IPS-18c (cell line): ENCODE measurements at regions not wholly inside any gene's neighbourhood (a gene's known extent, or its start where the extent isn't known, plus 50 kb on each side); places are given as distances from the start of the nearest gene placed in this dataset.

Source experiments
- H3K4me3 ChIP-seq: 2 replicates; pipeline ENCODE4 v1.7.0; 2013; ENCODE audit warnings: low read depth, mild to moderate bottlenecking, low read length, moderate library complexity; ENCODE audit not compliant: insufficient read depth
- H3K9me3 ChIP-seq: one replicate; pipeline ENCODE4 v1.6.1; 2013; ENCODE audit warnings: mild to moderate bottlenecking, low read length, moderate library complexity; ENCODE audit not compliant: control insufficient read depth, insufficient read depth

GRCh38 chr14:99064262-99064954 lies 207.6 kb downstream of the BCL11B start:
- H3K9me3 ChIP-seq, result peaks cover 4% of the 10 kb centered on the region
- H3K4me3 ChIP-seq, result no peak overlapping the region

- peaks cover 4% of the 10 kb centered on the region for H3K9me3 ChIP-seq
These were observed 206.4 kb downstream of the BCL11B start for GRCh38 chr14:99065551-99065950.

GRCh38 chr14:99066378-99066777 lies 205.6 kb downstream of the BCL11B start:
- Histone ChIP-seq H3K4me3 (no peak overlapping the region), H3K9me3 (peaks cover 4% of the 10 kb centered on the region)

More at GRCh38 chr14:99065551-99065950, 206.4 kb downstream of the BCL11B start:
- H3K4me3 ChIP-seq, result no peak overlapping the region

DNA sequence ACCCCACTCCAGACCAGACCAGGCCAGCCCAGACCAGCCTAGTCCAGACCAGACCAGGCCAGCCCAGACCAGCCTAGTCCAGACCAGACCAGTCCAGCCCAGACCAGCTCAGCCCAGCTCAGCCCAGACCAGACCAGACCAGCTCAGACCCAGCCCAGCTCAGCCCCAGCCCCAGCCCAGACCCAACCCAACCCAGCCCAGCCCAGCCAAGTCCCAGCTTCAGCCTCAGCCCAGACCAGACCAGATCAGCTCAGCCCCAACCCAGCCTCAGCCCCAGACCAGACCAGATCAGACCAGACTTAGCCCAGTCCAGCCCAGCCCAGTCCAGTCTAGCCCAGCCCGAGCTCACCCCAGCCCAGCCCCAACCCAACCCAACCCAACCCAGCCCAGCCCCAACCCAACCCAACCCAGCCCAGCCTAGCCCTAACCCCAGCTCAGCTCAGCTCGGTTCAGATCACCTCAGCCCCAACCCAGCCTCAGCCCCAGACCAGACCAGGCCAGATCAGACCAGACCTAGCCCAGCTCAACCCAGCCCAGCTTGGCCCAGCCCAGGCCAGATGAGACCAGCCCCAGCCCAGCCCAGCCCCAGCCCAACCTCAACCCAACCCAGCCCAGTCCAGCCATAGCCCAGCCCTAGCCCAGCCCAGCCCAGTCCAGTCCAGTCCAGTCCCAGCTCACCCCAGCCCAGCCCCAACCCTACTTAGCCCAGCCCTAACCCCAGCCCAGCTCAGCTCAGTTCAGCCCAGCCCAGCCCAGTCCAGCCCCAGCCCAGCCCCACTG lies 204.7 kb downstream of the BCL11B start:
- Histone ChIP-seq H3K9me3 (peaks cover 4% of the 10 kb centered on the region), H3K4me3 (no peak overlapping the region)

GRCh38 chr14:99067927-99068326 lies 204.1 kb downstream of the BCL11B start:
- Histone ChIP-seq H3K4me3 (no peak overlapping the region), H3K9me3 (peaks cover 4% of the 10 kb centered on the region)

DNA sequence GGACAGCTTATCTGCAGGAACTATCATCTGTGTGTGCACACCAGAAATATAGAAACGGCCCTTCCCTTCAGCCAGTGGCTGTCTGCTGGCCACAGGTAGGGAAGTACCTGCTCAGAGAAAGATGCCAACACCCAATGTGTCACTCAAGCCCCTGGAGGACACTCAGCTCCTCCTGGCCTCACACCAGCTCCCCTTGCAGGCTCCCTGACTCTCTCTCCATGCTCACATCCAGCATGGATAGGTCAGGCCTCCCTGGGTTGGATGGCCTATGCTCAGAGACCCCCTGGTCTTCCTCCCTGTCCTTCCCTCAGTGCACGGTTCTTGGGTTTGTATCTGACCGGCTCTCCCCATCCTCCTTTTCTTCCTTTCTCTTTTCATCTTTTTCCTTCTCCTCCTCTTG lies 202.1 kb downstream of the BCL11B start:
- no peak overlapping the region for H3K4me3 ChIP-seq
- peaks cover 4% of the 10 kb centered on the region for H3K9me3 ChIP-seq

GRCh38 chr14:99072433-99072832 lies 199.6 kb downstream of the BCL11B start:
- H3K4me3 ChIP-seq, result no peak overlapping the region
- no peaks in the 10 kb centered on the region for H3K9me3 ChIP-seq

DNA sequence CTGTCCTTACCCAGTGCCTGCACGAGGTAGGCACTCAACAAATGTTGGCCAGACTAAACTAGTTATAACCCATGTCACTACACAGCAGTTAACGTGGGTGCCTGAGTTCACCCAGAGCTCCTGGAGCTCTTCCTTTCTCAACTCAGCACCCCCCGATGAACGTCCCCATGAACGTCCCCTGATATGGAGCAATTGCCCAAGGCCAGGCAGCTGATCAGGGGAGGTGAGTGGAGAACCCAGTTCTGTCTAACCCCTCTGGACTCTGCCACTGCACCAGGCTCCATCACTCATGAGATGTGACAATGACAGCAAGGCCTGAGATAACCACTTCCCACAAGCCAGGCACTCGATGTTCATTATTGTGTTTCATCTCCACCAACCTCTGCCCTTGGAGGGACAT lies 199.0 kb downstream of the BCL11B start:
- H3K9me3 ChIP-seq, result no peaks in the 10 kb centered on the region
- no peak overlapping the region for H3K4me3 ChIP-seq

DNA sequence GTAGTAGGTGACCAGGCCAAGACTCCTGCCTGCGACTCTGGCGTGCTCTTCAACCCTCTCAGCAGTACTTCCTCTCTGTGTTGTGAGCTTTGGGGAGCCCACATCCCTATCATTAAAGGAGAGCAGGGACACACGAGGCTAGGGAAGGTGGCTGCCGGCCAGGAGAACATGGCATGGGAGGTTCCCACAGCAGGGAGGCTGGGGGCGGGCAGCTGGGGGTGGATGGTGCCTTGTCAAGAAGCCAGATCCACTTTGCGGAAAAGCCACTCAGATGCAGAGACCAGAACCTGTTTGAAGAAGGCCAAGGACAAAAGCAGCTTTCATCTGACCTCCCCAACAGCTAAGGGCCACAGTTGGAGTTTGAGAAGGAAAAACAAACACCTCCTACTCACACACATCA lies 198.6 kb downstream of the BCL11B start:
- Histone ChIP-seq H3K4me3 (no peak overlapping the region), H3K9me3 (no peaks in the 10 kb centered on the region)

DNA sequence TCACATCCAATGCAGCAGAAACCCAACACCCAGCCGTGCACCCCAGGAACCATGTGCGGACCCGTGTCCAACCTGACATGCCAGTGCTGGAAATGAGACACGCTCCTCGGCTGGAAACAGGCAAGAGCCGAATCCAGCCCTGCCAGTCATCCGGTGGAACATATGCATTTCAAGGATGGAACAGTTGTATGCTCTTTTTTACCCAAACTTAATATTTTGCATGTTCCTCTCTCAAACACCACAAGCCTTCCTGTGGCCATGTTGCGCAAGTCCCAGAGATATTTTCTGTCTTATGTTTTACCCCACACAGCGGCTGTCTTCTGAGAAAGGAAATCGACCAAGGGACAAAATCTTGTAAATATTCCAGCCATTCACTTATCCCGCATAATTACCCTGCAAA lies 196.9 kb downstream of the BCL11B start:
- no peak overlapping the region for H3K4me3 ChIP-seq
- H3K9me3 ChIP-seq, result no peaks in the 10 kb centered on the region

DNA sequence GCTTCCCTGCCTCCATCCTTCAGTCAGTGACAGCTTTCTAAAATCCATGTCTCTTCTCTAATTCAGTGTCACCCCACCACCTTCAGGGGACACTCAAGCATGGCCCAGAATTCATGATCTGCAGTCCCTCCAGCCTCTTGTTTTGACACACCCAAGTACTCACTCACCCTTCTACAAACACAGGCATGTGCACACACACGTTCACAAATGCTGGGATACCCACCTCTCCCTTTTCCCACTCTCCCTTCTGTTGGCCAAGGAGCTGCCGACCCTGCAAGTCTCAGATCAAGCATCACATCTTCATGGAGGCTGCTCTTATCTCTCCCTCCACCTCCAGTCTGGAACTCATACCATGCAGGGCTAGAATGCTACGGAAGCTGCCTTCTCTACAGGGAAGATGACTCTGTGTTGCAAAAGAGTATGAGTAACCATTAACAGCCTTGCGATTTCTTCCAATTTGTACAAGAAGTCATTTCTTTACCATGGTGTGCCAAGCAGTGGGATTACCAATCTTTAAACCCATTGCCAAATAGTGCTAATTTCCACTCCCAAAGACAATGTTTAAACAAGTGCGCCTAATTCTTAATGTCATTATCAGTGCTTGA lies 196.1 kb downstream of the BCL11B start:
- H3K9me3 ChIP-seq, result no peaks in the 10 kb centered on the region

GRCh38 chr14:99077076-99077843 lies 194.7 kb downstream of the BCL11B start:
- no peak overlapping the region for H3K4me3 ChIP-seq
- no peaks in the 10 kb centered on the region for H3K9me3 ChIP-seq

More for the DNA sequence above, 196.1 kb downstream of the BCL11B start:
- no peak overlapping the region for H3K4me3 ChIP-seq

- H3K4me3 ChIP-seq, result no peak overlapping the region
- H3K9me3 ChIP-seq, result no peaks in the 10 kb centered on the region
These were observed 194.2 kb downstream of the BCL11B start for GRCh38 chr14:99077844-99078236.

DNA sequence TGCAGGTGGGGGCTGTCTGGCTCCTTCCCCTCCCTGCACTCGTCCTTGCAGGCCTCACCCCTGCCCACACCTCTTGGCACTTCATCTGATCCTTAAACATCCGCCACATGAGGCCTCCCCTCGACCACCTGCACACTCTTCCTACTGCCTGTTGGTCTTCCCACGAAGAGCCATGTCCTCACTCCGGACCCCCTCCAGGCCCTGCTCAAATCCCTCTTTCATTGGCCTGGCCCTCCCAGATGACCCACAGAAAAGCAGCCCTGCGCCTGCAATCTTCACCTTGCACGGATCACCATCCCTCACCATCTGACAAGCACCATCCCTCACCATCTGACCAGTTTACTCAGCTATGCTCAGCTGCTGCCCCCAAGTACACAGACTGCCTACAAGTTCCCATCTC lies 193.6 kb downstream of the BCL11B start:
- Histone ChIP-seq H3K9me3 (no peaks in the 10 kb centered on the region), H3K4me3 (no peak overlapping the region)

GRCh38 chr14:99079061-99079727 lies 192.8 kb downstream of the BCL11B start:
- no peaks in the 10 kb centered on the region for H3K9me3 ChIP-seq
- no peak overlapping the region for H3K4me3 ChIP-seq

GRCh38 chr14:99080306-99080705 lies 191.7 kb downstream of the BCL11B start:
- H3K9me3 ChIP-seq, result no peaks in the 10 kb centered on the region
- H3K4me3 ChIP-seq, result no peak overlapping the region

DNA sequence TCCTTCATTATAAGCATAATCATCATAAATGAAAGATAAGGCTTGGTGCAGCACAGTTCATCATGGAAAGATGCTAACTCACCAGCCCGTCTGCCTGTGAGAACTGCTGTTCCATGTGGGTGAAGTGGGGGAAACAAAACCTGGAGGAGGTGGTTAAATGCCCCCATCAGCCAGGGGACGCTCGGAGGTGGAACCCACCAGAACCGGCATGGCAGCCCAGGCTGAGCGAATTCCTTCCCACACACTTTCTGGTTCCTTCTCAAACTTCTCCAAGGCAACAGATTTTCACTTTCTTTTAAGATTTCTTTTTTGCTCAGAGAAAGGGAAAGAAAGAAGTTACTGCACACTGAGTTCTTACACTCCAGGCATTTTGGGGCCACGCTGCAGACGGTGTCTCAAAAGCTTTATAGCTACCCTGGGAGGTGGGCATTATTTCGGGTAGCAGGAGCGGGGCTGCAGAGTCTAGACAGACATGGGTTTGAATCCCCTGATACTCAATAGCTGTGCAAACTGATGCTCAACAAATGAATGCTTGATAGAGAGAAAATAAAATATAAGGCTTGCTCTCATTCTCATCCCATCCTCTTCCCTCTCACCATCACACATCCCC lies 190.7 kb downstream of the BCL11B start:
- H3K4me3 ChIP-seq, result no peak overlapping the region
- no peaks in the 10 kb centered on the region for H3K9me3 ChIP-seq
